Activated B cell treated with CpG ODN at 0.5 μM for 24 hours (primary cell): ENCODE measurements at regions not wholly inside any gene's neighbourhood (a gene's known extent, or its start where the extent isn't known, plus 50 kb on each side); places are given as distances from the start of the nearest gene placed in this dataset.

ENCODE experiments used
- ATAC-seq: fragments of 200-7000 bp; cut with Tn5 transposase; one replicate; pipeline ENCODE4 v1.10.0; 2021; ENCODE audit warnings: low read depth, mild to moderate bottlenecking, moderate library complexity
- CTCF ChIA-PET: fragments of 350-600 bp; sonication (Branson Sonifier 250); formaldehyde crosslinking; loops from one replicate; lab custom pipeline; 2021; ENCODE audit warnings: antibody characterized with exemption; lab: Charles Lee
- POLR2A ChIA-PET: fragments of 350-600 bp; sonication (Branson Sonifier 250); formaldehyde crosslinking; loops from one replicate; lab custom pipeline; 2021; ENCODE audit warnings: antibody characterized with exemption; lab: Charles Lee
- DNase-seq: peaks from one replicate; pipeline ENCODE4 v3.0.0; 2022
- H3K27ac Mint-ChIP-seq: one replicate; pipeline ENCODE4 v1.8.0; 2020; ENCODE audit warnings: mixed read lengths
- H3K27me3 Mint-ChIP-seq: one replicate; pipeline ENCODE4 v1.8.0; 2021; ENCODE audit warnings: mixed read lengths
- H3K36me3 Mint-ChIP-seq: one replicate; pipeline ENCODE4 v1.8.0; 2021; ENCODE audit warnings: low read depth, mixed read lengths
- H3K4me1 Mint-ChIP-seq: one replicate; pipeline ENCODE4 v1.8.0; 2021; ENCODE audit warnings: mixed read lengths
- H3K4me3 Mint-ChIP-seq: one replicate; pipeline ENCODE4 v1.8.0; 2020; ENCODE audit warnings: mild to moderate bottlenecking, mixed read lengths
- H3K9me3 Mint-ChIP-seq: one replicate; pipeline ENCODE4 v1.8.0; 2020; ENCODE audit warnings: mixed read lengths
- intact Hi-C: fragments of 100-400 bp; cut with micrococcal nuclease; formaldehyde crosslinking; loops from one replicate; pipeline ENCODE4 v1.15.1; 2024
- TF ChIP-seq, protein P1 (sequence below): fragments of 200-600 bp; IDR thresholded peaks from one replicate; pipeline ENCODE4 v1.8.0; 2022; ENCODE audit warnings: antibody characterized with exemption, mild to moderate bottlenecking

DNA sequence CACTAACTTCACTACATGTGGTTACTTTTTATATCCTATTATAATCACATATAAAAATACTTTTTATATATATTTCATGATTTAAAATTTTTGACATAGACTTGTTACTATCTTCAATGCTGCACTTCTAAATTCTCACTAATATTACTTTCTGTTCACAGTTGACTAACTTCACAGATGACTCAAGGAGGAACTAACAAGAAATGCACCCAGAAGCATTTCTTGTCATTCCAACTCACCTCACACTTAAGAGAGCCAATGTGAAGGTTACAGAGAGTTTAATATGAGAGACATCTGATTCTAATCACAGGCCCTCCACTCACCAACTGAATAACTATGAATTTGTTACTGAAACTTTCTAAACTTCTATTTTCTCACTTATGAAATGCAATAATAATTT, 399.8 kb upstream of the SLC8A1 start:
- POLR2A ChIA-PET = no interaction called here
- Mint-ChIP-seq H3K9me3 (peaks cover 8% of the 10 kb centered on the region), H3K27ac (no peak overlapping the region), H3K4me3 (no peak overlapping the region), H3K27me3 (no peaks in the 10 kb centered on the region), H3K4me1 (no peaks in the 10 kb centered on the region), H3K36me3 (no peaks in the 10 kb centered on the region)
- CTCF ChIA-PET = no interaction called here
- no peak for DNase-seq
- TF ChIP-seq, protein P1, sequence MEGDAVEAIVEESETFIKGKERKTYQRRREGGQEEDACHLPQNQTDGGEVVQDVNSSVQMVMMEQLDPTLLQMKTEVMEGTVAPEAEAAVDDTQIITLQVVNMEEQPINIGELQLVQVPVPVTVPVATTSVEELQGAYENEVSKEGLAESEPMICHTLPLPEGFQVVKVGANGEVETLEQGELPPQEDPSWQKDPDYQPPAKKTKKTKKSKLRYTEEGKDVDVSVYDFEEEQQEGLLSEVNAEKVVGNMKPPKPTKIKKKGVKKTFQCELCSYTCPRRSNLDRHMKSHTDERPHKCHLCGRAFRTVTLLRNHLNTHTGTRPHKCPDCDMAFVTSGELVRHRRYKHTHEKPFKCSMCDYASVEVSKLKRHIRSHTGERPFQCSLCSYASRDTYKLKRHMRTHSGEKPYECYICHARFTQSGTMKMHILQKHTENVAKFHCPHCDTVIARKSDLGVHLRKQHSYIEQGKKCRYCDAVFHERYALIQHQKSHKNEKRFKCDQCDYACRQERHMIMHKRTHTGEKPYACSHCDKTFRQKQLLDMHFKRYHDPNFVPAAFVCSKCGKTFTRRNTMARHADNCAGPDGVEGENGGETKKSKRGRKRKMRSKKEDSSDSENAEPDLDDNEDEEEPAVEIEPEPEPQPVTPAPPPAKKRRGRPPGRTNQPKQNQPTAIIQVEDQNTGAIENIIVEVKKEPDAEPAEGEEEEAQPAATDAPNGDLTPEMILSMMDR = no peak
- no peak for ATAC-seq
- intact Hi-C loops = no loop called here

DNA sequence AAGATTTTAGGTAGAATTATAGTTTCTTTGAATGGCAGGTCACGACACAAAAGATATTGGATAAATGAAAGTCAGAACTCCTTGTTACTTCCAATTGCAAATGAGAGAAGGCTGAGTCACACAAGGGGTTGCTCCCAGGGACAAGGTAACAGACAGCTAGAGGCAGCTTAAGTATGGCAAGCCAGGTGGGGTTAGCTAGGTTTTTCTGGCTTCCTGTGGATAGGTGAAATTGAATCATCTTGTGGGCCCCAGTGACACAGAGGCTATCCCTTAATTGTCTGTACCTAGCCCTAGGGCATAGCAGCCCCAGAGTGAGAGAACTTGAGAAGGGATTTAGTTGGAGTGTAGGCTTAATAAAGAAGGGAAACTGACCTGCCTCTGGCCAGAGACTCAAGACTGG, 407.7 kb upstream of the SLC8A1 start:
- H3K27ac Mint-ChIP-seq = no peak overlapping the region
- H3K9me3 Mint-ChIP-seq = peaks cover 2% of the 10 kb centered on the region
- ChIA-PET POLR2A (no interaction called here), CTCF (no interaction called here)
- intact Hi-C loops = no loop called here
- H3K36me3 Mint-ChIP-seq = no peaks in the 10 kb centered on the region
- DNase-seq (no peak), ATAC-seq (no peak)
- H3K4me1 Mint-ChIP-seq = no peaks in the 10 kb centered on the region
- H3K27me3 Mint-ChIP-seq = no peaks in the 10 kb centered on the region
- TF ChIP-seq, protein P1 = no peak
- no peak overlapping the region for H3K4me3 Mint-ChIP-seq

DNA sequence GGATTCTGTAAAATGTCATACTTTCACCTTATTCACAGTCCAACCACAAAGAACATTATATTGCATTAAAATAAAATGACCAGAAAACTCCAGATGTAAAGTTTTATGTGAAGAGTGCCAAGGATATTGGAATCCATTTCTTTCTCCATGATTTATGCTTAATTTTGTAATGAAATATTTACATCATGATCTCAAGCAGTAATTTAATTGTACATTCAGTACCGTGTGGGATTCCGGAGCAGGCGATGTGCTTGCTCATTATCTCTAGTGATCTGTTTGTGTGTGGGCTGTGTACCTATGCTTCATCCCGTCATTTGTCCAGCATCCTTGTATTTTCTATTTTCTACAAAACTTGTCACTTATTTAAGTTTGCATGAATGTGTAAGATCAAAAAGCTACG, 415.9 kb upstream of the SLC8A1 start:
- POLR2A ChIA-PET = no interaction called here
- Mint-ChIP-seq H3K27ac (no peak overlapping the region), H3K9me3 (peaks cover 2% of the 10 kb centered on the region), H3K4me3 (no peak overlapping the region), H3K27me3 (no peaks in the 10 kb centered on the region), H3K4me1 (no peaks in the 10 kb centered on the region), H3K36me3 (no peaks in the 10 kb centered on the region)
- no peak for DNase-seq
- CTCF ChIA-PET = no interaction called here
- intact Hi-C loops = no loop called here
- ATAC-seq = no peak
- TF ChIP-seq, protein P1 = no peak

DNA sequence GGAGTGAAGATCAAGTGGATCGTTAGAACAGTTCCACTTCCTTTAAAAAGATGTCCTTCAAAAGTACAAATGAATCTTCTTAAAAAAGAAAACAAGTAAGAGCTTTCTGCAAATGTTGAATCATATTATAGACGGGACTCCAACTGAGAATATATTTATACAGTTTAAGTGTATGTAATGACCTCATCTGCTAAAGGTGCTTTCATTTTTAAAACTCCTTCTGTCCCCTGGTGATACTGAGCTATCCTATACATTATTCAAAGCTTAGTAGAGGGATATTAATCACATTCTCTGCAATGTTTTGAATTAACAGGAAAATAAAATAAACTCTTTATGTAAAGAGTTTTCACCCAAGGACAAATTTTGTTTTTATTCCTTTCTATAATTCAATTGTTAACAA, 420.7 kb upstream of the SLC8A1 start:
- ChIA-PET POLR2A (no interaction called here), CTCF (no interaction called here)
- no peak for ATAC-seq
- intact Hi-C loops = no loop called here
- Mint-ChIP-seq H3K27me3 (no peaks in the 10 kb centered on the region), H3K4me1 (no peaks in the 10 kb centered on the region), H3K27ac (no peak overlapping the region), H3K9me3 (no peaks in the 10 kb centered on the region), H3K36me3 (no peaks in the 10 kb centered on the region), H3K4me3 (no peak overlapping the region)
- DNase-seq = no peak
- TF ChIP-seq, protein P1 = no peak

DNA sequence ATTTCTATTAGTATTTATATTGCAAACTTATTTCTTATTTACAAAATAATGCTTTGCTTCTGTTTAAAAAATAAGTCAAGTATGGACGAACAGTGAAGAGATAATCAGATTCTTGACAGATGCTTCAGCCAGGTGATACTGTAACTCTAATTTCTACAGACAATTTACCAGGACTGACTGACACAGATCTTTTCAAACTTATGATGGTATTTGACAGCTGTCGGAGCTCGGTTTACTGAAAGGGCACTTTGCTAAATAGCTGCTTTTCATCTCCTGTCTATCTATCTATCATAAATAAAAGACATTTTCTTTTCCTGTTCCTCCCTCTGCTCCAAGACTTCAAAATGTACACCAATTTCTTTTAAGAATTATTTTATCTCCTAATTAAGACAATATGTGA, 422.5 kb upstream of the SLC8A1 start:
- no peak overlapping the region for H3K4me3 Mint-ChIP-seq
- ATAC-seq = no peak
- DNase-seq = no peak
- CTCF ChIA-PET = no interaction called here
- no peaks in the 10 kb centered on the region for H3K4me1 Mint-ChIP-seq
- H3K27ac Mint-ChIP-seq = no peak overlapping the region
- TF ChIP-seq, protein P1 = no peak
- intact Hi-C loops = no loop called here
- H3K9me3 Mint-ChIP-seq = no peaks in the 10 kb centered on the region
- no peaks in the 10 kb centered on the region for H3K36me3 Mint-ChIP-seq
- POLR2A ChIA-PET = no interaction called here
- no peaks in the 10 kb centered on the region for H3K27me3 Mint-ChIP-seq
